GM10266 (cell line): ENCODE measurements at regions not wholly inside any gene's neighbourhood (a gene's known extent, or its start where the extent isn't known, plus 50 kb on each side); places are given as distances from the start of the nearest gene placed in this dataset.
A peak's percentile ranks its signal among the peaks of the same experiment; 100 is the strongest.
"Not testable (repeated sequence)": the region's sequence is repeated elsewhere in the genome, so short reads cannot be mapped to it uniquely, and the experiment has no call there.

ENCODE experiments used
- DNase-seq: peaks from one replicate; pipeline ENCODE4 v3.0.0; 2012; ENCODE audit errors: extremely low spot score
- CTCF ChIP-seq: IDR thresholded peaks from 2 replicates; pipeline ENCODE4 v1.5.1; 2012; ENCODE audit warnings: mild to moderate bottlenecking, low read depth; ENCODE audit not compliant: control insufficient read depth, insufficient read depth; ENCODE audit errors: missing control alignments

GRCh38 chr2:3110555-3110954, 267.1 kb downstream of the EIPR1 start:
- no peak for TF ChIP-seq CTCF
- DNase-seq = no peak

GRCh38 chr2:3108710-3109702, 268.6 kb downstream of the EIPR1 start:
- no peak for TF ChIP-seq CTCF
- peak; percentile 6 for DNase-seq

- DNase-seq = peak; percentile 5
- no peak for TF ChIP-seq CTCF
Observed at GRCh38 chr2:3108105-3108504, 269.5 kb downstream of the EIPR1 start.

- peak; percentile 5 for DNase-seq
- TF ChIP-seq CTCF = no peak
Observed at GRCh38 chr2:3107567-3107966, 270.1 kb downstream of the EIPR1 start.

GRCh38 chr2:3105814-3106569, 271.6 kb downstream of the EIPR1 start:
- no peak for DNase-seq
- no peak for TF ChIP-seq CTCF

- DNase-seq = not testable (repeated sequence)
Observed at GRCh38 chr2:3104958-3105813, 272.4 kb downstream of the EIPR1 start.

GRCh38 chr2:3104261-3104660, 273.4 kb downstream of the EIPR1 start:
- no peak for TF ChIP-seq CTCF
- DNase-seq = no peak
